CD4-positive, alpha-beta T cell treated with Interleukin-21 for 1 hour (primary cell): ENCODE measurements at regions not wholly inside any gene's neighbourhood (a gene's known extent, or its start where the extent isn't known, plus 50 kb on each side); places are given as distances from the start of the nearest gene placed in this dataset.
A peak's percentile ranks its signal among the peaks of the same experiment; 100 is the strongest.
"Not testable (repeated sequence)": the region's sequence is repeated elsewhere in the genome, so short reads cannot be mapped to it uniquely, and the experiment has no call there.

ENCODE experiments used
- DNase-seq: peaks from one replicate; pipeline ENCODE4 v3.0.0-alpha.2; 2020

DNA sequence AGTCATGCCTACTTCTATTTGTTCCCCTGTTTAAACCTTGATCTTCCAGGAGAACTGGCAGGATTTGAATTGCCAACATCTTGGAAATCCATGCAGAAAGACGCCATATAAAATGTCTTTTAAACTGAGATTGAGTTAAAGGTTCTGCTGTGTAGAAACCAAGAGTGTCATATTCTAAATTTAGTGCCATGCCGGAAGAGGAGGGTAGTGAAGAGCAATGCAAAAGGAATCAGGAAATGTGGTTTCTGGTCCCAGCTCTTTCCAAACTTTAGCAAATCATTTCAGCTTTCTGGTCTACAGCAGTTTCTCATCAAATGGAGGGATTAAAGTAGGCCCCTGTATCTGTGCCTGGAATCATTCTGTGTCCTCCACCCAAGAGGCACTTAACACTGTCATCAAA, 85.7 kb downstream of the BTG1 start:
- no peak for DNase-seq

DNA sequence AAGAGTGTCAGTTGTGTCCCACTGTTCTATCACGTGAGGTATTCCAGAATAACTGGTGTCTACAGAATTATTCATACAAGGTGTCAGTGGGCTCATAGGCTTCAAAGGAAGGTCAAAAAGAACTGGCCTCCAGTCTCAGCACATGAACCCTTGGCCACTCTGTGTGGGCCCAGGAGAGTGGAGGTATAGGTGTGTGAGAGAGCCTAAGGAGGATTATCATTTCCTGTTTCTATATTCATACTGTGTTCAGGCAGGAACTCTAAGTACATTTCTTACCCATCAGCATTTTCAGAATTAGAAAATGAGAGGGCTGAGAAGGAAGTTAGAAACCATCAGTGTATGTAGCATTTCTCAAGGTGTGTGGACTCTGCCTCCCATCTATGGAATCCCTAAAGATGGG, 87.0 kb downstream of the BTG1 start:
- DNase-seq: no peak

DNA sequence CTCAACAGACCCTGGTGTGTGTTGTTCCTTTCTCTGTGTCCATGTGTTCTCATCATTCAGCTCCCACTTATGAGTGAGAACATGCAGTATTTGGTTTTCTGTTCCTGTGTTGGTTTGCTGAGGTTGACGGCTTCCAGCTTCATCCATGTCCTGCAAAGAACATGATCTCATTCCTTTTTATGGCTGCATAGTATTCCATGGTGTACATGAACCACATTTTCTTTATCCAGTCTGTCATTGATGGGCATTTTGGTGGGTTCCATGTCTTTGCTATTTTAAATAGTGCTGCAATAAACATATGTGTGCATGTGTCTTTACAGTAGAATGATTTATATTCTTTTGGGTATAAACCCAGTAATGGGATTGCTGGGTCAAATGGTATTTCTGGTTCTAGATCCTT, 88.9 kb downstream of the BTG1 start:
- not testable (repeated sequence) for DNase-seq

DNA sequence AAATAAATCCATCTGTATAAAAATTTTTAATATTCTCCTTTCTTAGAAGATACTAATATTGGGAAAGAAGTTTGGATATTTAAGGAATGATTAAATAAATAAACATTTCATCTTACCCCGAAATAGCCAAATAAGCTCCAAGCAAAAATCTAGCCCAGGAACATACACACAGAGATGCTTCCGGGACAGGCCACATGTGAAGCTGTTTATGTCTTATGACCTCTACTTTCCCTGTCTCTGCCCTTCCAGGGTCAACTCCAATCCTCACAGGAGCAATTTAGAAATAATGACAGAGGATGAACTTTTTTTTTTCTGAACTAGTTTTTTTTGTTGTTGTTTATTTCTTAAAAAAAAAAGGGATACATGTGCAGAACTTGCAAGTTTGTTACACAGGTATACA, 89.4 kb downstream of the BTG1 start:
- no peak for DNase-seq

DNA sequence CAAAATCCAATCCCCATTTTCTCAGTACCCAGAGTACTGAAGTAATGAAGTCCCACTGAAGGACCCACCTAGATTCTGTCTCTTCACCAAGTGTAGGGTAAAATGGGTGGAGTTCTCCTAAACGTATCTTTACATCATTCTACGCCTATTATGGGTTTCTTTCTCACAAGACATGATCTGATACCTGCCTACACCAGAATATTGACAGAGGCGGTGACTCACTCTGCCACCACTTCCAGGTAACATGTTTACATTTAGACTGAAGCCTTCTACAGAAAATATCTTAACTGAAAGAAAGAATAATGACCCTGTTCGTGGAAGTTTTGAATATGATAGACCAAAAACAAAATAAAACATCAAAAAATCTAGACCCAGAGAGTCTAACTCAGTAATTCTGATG, 89.8 kb downstream of the BTG1 start:
- peak; percentile 75 for DNase-seq

DNA sequence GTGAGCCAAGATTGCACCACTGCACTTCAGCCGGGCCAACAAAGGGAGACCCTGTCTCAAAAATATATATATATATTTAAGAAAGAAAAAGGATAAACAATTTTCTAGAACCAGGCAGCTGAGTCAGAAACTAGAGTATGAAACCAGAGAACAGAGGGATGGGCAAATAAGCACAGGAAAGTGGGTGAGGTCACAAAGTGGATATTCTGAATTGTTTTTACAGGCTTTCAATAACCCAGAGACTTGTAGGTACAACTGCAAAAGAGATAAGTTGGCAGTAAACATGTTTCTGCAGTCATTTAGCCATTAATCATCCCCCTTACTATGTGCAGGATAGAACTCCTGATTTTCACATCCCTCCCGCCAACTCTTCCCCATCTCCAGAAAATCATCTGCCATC, 94.2 kb downstream of the BTG1 start:
- DNase-seq: no peak

DNA sequence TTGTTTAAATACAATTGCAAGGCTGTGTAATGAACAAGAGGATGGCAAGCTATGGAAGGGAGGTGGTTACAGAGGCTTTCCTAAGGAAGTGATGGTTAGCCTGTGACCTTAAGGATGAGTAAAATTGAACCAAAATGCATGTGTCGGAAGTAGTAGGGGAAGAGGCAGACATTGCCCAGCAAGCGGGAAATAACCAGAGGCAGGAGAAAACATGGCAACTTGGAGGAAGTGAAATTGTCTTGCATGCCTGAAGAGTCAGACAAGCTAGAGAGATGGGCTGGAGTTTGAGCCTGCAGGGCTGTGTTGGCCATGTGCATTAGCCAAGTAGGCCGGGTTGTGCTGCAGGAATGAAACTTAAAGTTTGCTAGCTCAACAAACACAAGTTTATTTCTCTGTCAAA, 96.2 kb downstream of the BTG1 start:
- no peak for DNase-seq

DNA sequence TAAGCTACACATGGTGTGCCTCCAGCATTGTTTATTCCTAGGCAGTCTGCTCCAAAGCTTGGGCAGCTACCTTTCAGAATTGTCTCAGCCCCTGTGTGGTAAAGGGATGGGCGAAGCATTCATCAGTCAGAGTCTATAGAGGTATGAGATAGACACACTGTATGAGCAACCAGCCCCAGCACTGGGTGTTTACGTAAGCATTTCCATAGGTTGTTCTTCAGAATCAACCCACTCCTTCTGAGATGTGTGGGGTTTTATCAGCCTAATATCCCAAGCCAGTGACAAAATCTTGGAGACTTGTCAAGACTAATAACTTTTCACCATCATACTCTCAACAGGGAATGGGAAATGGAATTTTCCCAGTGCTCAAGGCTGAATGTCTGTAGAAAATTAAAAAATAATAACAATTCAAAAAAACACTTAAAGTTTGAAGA, 98.2 kb downstream of the BTG1 start:
- DNase-seq: no peak

DNA sequence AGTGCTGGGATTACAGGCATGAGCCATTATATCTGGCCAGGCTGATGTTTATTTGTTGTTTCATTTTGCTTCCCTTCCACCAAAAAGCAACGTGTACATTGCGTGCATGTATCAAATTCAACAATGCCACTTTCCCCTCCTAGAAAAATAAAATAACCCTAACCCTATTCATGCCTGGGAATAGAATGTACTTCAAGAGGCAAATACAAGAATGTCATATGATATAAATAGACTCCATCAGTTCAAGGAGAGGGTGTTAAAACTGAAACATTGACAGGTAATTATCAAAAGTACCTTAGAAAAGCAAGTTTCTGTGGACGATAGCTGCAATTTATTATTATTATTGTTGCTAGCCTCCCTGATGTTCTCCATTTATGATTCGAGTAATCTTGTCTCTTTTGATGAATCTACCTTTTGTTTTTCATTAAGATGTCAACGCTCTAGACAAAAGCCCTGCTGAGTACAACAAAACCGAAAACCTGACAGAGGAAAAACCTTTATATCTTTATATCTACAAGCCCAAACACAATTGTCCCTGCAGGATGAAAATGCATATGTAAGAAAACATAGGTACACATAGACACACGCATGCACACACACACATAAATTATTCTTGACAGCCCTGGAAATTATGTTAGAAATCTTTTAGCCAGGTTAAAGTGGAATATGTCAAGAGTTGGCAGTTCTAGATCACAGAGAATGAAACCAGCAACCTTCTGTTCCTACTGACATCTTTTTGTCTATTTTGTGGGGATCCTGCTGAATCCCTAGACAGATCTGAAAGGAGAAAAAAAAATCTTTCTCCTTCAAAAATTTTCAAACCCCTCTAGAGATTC, 98.9 kb downstream of the BTG1 start:
- no peak for DNase-seq

DNA sequence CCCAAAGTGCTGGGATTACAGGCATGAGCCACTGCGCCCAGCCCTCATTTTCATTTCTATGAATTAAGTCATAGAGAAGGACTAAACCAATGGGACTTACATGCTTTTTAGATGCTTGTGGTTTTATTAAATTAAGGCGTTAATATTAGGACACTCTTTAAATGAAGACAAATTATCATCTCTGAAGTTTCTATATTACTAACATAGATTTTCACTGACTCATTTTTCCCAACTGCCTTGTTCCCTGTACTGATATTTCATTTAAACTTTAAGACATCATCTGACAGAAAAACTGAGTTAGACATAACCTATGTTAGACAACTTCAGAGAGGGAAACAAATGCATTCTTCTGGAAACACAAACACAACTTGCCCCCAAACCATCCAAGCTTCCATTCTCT, 99.8 kb downstream of the BTG1 start:
- no peak for DNase-seq

DNA sequence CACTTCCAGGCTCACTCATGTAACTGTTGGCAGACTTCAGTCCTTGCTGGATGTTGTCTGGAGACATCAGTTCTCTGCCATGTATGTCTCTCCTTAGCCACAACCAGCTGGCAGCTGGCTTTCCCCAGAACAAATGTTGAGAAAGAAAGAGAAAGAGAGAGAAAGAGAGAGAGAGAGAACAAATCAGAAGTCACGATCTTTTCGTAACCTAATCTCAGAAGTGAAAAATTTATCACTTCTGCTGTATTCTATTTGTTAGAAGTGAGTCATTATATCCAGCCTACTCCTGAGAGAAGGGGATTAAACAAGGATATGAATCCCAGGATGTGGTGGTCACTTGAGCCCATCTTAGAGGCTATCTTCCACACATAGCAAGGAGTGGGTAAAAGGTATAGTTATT, 101.2 kb downstream of the BTG1 start:
- no peak for DNase-seq

DNA sequence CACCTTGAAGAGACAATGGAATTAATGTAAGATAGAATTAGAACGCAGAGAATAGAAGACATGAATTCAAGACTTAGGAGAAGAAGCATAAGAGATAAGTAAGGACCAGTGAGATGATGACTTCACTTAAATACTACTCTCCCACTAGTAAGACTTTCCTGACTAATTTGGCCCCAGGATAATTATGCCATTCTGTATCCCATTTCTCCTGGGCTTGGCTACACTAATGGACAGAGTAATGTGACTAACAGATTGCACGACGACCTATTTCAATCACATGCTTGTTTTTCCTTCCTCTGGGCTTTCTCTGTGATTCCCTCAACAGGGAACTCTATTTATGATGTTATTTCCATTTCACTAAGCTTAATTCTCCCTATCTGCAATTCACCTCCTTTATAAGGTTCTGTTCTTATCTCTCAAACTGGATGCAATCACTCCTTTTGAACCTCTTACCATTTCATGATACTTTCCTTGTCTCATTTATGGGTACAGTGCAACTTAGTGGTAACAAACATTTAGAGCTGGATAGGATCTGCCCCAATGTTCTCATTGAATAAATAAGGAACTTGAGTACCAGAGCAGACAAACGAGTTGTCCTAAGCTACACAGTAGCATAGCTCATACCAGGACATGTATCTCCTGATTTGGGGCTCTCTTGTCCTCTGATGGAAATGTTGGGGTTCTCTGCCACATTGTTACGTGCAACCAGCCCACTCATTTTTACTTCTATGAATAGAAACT, 102.7 kb downstream of the BTG1 start:
- DNase-seq: no peak

DNA sequence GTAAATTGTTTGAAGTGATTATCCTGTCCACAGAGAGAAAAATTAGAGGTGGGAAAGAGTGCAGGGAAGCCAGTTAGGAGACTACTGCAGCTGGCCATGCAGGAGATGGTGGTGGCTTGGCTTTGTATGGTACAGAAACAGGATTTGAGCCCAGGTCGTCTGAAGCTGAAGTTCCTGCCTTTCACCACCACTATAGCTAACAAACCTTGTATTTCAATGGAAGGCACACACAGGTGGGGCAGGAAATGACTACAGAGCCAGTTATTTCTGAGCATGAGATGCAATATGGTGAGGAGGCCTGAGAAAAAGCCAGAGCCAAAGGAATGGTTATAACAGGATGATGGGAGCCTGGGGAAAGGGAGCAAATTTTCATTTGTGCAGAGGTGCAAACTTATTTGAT, 103.9 kb downstream of the BTG1 start:
- peak; percentile 44 for DNase-seq

DNA sequence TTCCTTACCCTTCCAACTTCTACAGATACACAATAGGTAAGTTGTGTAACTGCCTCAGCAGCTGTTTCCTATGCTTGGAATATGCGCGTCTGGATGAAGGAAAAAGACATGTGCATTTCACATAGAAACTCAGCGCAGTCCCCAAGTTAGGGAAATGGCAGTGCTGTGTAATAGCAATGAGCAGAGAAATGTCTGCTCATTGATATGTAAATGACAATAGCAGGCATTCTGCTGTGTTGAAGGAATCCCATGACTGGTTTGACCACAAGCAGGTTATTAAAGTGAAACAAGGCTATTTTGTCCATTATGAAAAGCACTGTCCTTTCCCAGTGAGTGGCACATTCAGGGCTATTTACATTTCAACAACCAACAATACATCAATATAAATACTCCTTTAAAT, 106.6 kb downstream of the BTG1 start:
- DNase-seq: no peak

DNA sequence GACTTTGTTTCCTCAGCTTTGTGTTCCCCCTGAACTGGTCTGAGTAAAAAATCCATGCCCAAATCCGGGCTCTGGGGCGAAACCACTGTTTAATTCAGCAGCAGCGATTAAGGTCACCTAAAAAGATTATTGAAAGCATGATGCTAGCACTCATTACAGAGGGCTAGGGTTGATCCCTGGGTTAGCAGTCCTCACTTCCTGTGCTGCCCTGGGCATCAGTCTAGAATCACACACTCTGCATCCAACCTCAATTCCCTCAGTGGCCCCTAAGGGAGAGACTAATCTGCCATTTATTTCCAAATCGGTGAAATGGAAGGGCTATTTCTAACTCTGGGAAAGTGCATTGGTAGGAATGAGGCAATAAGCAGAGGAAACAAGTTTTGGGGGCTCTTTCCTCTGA, 107.2 kb downstream of the BTG1 start:
- no peak for DNase-seq

DNA sequence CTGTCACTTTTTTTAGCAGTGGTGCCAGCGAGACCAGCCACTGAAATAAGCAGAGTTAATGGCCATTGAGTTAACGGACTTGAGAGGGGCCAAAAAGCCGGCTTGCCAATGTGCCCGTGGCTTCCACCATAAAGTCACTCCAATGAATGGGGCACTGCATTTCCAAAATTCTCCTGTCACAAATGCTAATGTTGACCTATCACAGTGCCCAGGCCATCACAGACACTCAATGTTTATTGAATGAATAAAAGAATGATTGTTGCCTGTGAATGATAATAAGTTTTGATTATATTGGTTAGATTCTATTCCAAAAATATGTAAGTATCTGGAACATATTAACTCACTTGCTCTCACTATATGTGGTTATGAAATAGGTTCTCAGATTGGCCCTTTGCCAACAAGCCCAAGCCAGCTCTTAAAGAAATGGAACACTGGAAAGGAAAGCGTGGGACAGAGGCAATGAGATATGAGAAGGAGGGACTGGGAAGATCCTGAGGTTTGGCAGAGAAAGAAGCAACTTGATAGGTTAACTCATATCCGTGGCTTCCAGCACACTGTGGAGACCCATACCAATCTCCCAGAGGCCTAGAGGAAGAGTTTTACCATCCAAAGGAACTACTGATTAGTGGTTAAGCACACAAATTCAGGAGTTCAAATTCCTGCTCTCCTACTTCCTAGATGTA, 108.7 kb downstream of the BTG1 start:
- no peak for DNase-seq

DNA sequence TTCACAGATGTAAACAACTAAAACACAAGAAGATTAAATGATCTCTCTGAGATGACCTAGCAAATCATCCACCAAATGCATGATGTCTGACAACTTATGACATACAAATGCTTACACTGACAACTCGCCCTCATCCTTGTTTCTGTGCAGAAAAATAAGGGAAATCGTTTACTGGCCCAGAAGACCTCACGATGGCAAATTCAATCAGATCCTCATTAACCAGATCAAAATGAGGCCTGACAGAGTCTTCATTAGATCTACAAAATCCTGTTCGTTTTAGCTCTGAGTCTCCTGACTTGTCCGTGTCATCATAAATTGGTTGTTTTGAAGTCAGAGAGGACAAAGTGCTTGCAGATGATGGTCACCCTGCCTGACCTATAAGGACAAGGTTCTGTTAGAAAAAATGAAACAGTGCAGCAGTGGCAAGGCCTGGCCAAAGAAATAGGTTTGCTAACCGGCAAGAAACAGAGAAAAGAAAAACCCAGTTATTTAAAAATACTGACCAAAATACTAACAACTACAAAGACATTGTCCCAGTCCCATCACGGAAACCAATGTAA, 109.5 kb downstream of the BTG1 start:
- DNase-seq: no peak

DNA sequence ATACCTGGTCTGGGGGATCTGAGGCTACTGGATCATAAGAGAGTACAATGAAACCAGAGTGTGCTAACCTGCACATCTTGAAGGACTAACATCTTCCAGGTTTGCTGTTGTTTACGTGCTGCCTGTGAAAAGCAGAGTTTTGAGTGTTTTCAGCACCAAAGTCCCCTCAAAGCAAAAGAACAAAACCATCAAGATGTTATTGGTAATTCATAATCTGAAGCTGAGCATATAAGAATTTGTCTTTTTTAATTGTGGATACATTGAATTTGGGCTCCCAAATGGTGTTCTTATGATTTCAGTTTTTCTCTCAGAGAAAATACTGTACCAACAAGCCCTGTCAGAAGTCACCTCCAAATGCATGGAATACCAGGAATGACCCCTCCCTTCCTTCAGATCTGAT, 110.2 kb downstream of the BTG1 start:
- no peak for DNase-seq

DNA sequence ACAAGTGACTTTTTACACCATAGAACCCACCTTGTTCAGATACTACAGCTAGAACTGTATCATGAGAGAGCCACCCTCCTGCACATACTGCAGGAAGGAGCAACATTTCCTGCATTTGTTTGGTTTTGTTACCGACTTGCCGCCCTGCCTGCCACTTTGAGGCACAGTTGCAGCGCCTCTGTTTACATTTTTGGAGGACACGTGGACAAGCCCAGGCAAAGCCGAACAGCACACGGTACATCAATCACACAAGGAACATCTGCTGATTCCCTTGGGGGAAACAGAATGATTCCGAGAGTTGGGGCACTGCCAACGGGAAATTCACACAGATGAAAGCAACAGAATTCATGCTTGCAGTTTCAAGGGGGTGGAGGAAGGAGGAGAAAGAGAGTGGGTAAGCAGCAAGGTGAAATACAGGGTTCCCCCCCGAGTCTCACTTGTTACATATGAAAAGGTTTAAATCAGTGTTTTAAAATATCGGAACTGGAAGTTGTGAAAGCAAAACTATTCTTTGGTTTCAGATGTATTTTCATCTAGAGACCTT, 110.7 kb downstream of the BTG1 start:
- DNase-seq: peak; percentile 64

DNA sequence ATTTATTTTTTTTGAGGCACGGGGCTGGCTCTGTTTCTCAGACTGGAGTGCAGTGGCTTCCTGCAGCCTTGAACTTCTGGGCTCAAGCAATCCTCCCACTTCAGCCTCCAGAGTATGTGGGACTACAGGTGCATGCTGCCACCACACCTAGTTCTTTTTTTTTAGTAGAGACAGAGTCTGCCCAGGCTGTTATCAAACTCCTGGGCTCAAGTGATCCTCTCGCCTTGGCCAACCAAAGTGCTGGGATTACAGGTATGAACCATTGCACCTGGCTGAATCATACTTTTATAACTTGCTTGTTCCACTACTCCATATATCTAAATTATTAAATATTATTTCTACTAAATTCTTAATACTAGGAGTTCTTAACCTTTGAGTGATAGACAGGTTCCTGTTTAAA, 111.6 kb downstream of the BTG1 start:
- DNase-seq: no peak

DNA sequence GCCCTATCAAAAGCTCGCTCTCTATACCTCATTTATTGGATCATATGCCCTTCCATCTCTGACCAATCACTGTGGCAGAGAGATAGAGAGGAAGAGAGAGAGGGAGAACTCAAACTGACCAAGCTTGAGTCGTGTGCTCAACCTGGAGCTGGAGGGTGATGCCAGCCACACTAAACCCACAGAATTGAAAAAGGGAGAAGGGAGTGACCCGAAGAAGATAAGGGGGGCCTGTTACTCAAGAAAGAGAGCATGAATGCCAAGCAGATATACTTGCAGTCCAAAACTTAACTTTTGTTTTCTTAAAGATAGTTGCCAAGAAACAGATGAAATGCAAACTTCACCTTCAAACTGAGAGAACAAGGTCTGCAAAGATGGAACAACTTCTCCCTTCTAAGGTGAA, 112.7 kb downstream of the BTG1 start:
- no peak for DNase-seq

DNA sequence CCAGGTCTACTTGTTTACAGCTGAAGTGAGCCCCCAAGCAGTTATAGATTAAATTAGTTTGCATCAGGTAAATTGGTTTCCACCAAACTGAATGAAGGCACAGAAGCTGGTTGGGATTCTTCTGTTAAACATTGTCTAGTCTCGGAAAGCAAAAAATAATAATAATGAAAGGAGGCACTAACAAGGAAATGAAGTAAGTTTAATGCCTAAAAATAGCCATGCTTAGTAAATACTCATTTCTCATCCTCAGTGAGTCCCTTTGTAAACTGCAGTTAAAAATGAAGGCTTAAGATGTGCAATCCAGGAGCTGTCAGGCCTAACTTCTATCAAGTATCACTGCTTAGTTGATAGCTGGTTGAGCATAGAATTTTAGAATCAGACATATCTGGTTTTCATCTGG, 113.5 kb downstream of the BTG1 start:
- DNase-seq: no peak

DNA sequence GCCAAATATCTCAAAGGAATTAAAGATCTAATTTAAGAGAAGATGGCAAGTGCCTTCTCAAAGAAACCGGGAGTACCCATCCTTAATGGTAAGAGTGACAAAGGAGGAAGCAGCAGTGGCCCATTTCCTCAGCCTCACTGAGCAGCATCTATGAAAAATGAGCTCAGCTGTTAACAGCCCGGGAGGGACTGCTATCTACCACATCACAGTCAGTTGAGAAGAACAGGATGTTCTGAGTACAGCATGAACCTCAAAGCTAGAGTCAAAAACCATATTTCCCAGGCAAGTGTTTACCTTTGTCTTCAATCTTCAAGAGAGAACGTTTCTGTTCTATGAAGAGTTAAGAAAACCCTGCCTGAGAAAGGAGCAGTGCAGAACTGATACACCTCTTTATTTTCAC, 115.0 kb downstream of the BTG1 start:
- peak; percentile 82 for DNase-seq
